IgD-negative memory B cell (primary cell): ENCODE measurements at regions not wholly inside any gene's neighbourhood (a gene's known extent, or its start where the extent isn't known, plus 50 kb on each side); places are given as distances from the start of the nearest gene placed in this dataset.
A peak's percentile ranks its signal among the peaks of the same experiment; 100 is the strongest.
"Not testable (repeated sequence)": the region's sequence is repeated elsewhere in the genome, so short reads cannot be mapped to it uniquely, and the experiment has no call there.

Source experiments
- H3K27ac Mint-ChIP-seq, 3 donors: one replicate each; pipeline ENCODE4 v1.8.0; 2020 to 2022; ENCODE audit warnings: mild to moderate bottlenecking in 3 of 3, mixed read lengths in 3 of 3, moderate library complexity in 1 of 3
- H3K27me3 Mint-ChIP-seq: one replicate; pipeline ENCODE4 v1.8.0; 2021; ENCODE audit warnings: mixed read lengths
- H3K36me3 Mint-ChIP-seq: one replicate; pipeline ENCODE4 v1.8.0; 2020; ENCODE audit warnings: mild to moderate bottlenecking, mixed read lengths
- H3K4me1 Mint-ChIP-seq, 3 donors: one replicate each; pipeline ENCODE4 v1.8.0; 2020 to 2022; ENCODE audit warnings: mixed read lengths in 3 of 3, mild to moderate bottlenecking in 1 of 3
- H3K4me3 Mint-ChIP-seq, 4 donors: one replicate each; pipeline ENCODE4 v1.8.0; 2020 to 2022; ENCODE audit warnings: mild to moderate bottlenecking in 4 of 4, mixed read lengths in 4 of 4, moderate library complexity in 3 of 4
- H3K9me3 Mint-ChIP-seq, 3 donors: one replicate each; pipeline ENCODE4 v1.8.0; 2020 to 2021; ENCODE audit warnings: mixed read lengths in 3 of 3, mild to moderate bottlenecking in 1 of 3

GRCh38 chr11:95647871-95648270 is 141.7 kb downstream of the FAM76B start:
- H3K4me1 Mint-ChIP-seq: peaks cover 0 to 4% (median 4%) of the 10 kb centered on the region in 3 donors
- peaks cover 3% of the 10 kb centered on the region for H3K27me3 Mint-ChIP-seq
- H3K36me3 Mint-ChIP-seq: no peaks in the 10 kb centered on the region
- no peak overlapping the region for H3K27ac Mint-ChIP-seq
- H3K4me3 Mint-ChIP-seq: no peak overlapping the region
- H3K9me3 Mint-ChIP-seq: peaks cover 0 to 3% (median 0%) of the 10 kb centered on the region in 3 donors

- Mint-ChIP-seq H3K27ac (no peak overlapping the region), H3K4me3 (no peak overlapping the region), H3K36me3 (no peaks in the 10 kb centered on the region), H3K27me3 (peaks cover 2% of the 10 kb centered on the region), H3K9me3 (peaks cover 0 to 3% (median 0%) of the 10 kb centered on the region in 3 donors), H3K4me1 (peaks cover 0 to 6% (median 4%) of the 10 kb centered on the region in 3 donors)
These were observed 142.2 kb downstream of the FAM76B start for GRCh38 chr11:95647355-95647754.

- Mint-ChIP-seq H3K36me3 (no peaks in the 10 kb centered on the region), H3K9me3 (peaks cover 3 to 6% (median 5%) of the 10 kb centered on the region in 3 donors), H3K4me3 (peak overlapping the region in 2 of 4 donors; percentile 36 to 74), H3K4me1 (peaks cover 7 to 12% (median 11%) of the 10 kb centered on the region in 3 donors), H3K27ac (peak overlapping the region in 1 of 3 donors; percentile 83), H3K27me3 (no peaks in the 10 kb centered on the region)
These were observed 148.1 kb downstream of the FAM76B start for GRCh38 chr11:95641495-95641894.

GRCh38 chr11:95638501-95638900 is 151.1 kb downstream of the FAM76B start:
- Mint-ChIP-seq H3K4me1 (peaks cover 7 to 12% (median 11%) of the 10 kb centered on the region in 3 donors), H3K27me3 (no peaks in the 10 kb centered on the region), H3K27ac (peak overlapping the region in 2 of 3 donors; percentile 2 to 9), H3K36me3 (no peaks in the 10 kb centered on the region), H3K9me3 (peaks cover 3 to 5% (median 3%) of the 10 kb centered on the region in 3 donors), H3K4me3 (no peak overlapping the region)

GRCh38 chr11:95625164-95625900 is 164.2 kb downstream of the FAM76B start:
- Mint-ChIP-seq H3K4me3 (no peak overlapping the region), H3K9me3 (peaks cover 0 to 3% (median 3%) of the 10 kb centered on the region in 3 donors), H3K36me3 (no peaks in the 10 kb centered on the region), H3K4me1 (peaks cover 0 to 2% (median 0%) of the 10 kb centered on the region in 3 donors), H3K27ac (peak overlapping the region in 1 of 3 donors; percentile 46), H3K27me3 (no peaks in the 10 kb centered on the region)

GRCh38 chr11:95616256-95616804 is 173.3 kb downstream of the FAM76B start:
- Mint-ChIP-seq H3K27me3 (no peaks in the 10 kb centered on the region), H3K36me3 (peaks cover 3% of the 10 kb centered on the region), H3K4me3 (no peak overlapping the region), H3K9me3 (peaks cover 0 to 14% (median 4%) of the 10 kb centered on the region in 3 donors), H3K4me1 (no peaks in the 10 kb centered on the region), H3K27ac (no peak overlapping the region)

- Mint-ChIP-seq H3K4me1 (no peaks in the 10 kb centered on the region), H3K9me3 (no peaks in the 10 kb centered on the region), H3K36me3 (no peaks in the 10 kb centered on the region), H3K4me3 (no peak overlapping the region), H3K27me3 (no peaks in the 10 kb centered on the region), H3K27ac (no peak overlapping the region)
These were observed 177.8 kb downstream of the FAM76B start for GRCh38 chr11:95611827-95612226.

- not testable (repeated sequence) for H3K4me3 Mint-ChIP-seq, H3K4me1 Mint-ChIP-seq, H3K36me3 Mint-ChIP-seq, H3K27me3 Mint-ChIP-seq, H3K9me3 Mint-ChIP-seq, H3K27ac Mint-ChIP-seq
These were observed 179.4 kb downstream of the FAM76B start for GRCh38 chr11:95610185-95610584.

- Mint-ChIP-seq H3K9me3 (no peaks in the 10 kb centered on the region), H3K27ac (no peak overlapping the region), H3K36me3 (no peaks in the 10 kb centered on the region), H3K4me3 (no peak overlapping the region), H3K4me1 (peaks cover 13 to 17% (median 17%) of the 10 kb centered on the region in 3 donors), H3K27me3 (no peaks in the 10 kb centered on the region)
These were observed 181.5 kb downstream of the FAM76B start for GRCh38 chr11:95608093-95608492.

- Mint-ChIP-seq H3K4me1 (peaks cover 13 to 17% (median 17%) of the 10 kb centered on the region in 3 donors), H3K4me3 (peak overlapping the region in 1 of 4 donors; percentile 13), H3K36me3 (no peaks in the 10 kb centered on the region), H3K27me3 (no peaks in the 10 kb centered on the region), H3K9me3 (no peaks in the 10 kb centered on the region), H3K27ac (peak overlapping the region in 1 of 3 donors; percentile 28)
These were observed 182.8 kb downstream of the FAM76B start for GRCh38 chr11:95606824-95607223.

- Mint-ChIP-seq H3K27me3 (no peaks in the 10 kb centered on the region), H3K9me3 (no peaks in the 10 kb centered on the region), H3K36me3 (peaks cover 3% of the 10 kb centered on the region), H3K4me3 (peak overlapping the region in 2 of 4 donors; percentile 83), H3K4me1 (peaks cover 13 to 17% (median 17%) of the 10 kb centered on the region in 3 donors), H3K27ac (peak overlapping the region in 1 of 3 donors; percentile 9)
These were observed 184.2 kb downstream of the FAM76B start for GRCh38 chr11:95605271-95605940.

- Mint-ChIP-seq H3K36me3 (peaks cover 3% of the 10 kb centered on the region), H3K4me3 (no peak overlapping the region), H3K4me1 (peaks cover 6 to 8% (median 8%) of the 10 kb centered on the region in 3 donors), H3K9me3 (peaks cover 0 to 2% (median 0%) of the 10 kb centered on the region in 3 donors), H3K27me3 (no peaks in the 10 kb centered on the region), H3K27ac (no peak overlapping the region)
These were observed 189.5 kb downstream of the FAM76B start for GRCh38 chr11:95599959-95600586.

GRCh38 chr11:95595973-95596489 is 193.6 kb downstream of the FAM76B start:
- H3K27ac Mint-ChIP-seq: no peak overlapping the region
- no peaks in the 10 kb centered on the region for H3K4me1 Mint-ChIP-seq
- no peak overlapping the region for H3K4me3 Mint-ChIP-seq
- H3K27me3 Mint-ChIP-seq: no peaks in the 10 kb centered on the region
- peaks cover 0 to 2% (median 0%) of the 10 kb centered on the region in 3 donors for H3K9me3 Mint-ChIP-seq
- peaks cover 4% of the 10 kb centered on the region for H3K36me3 Mint-ChIP-seq

- Mint-ChIP-seq H3K27ac (no peak overlapping the region), H3K4me1 (no peaks in the 10 kb centered on the region), H3K36me3 (peaks cover 1% of the 10 kb centered on the region), H3K4me3 (no peak overlapping the region), H3K27me3 (no peaks in the 10 kb centered on the region), H3K9me3 (peaks cover 0 to 2% (median 0%) of the 10 kb centered on the region in 3 donors)
These were observed 194.0 kb downstream of the FAM76B start for GRCh38 chr11:95595541-95595940.

GRCh38 chr11:95593111-95593510 is 196.5 kb downstream of the FAM76B start:
- H3K9me3 Mint-ChIP-seq: peaks cover 0 to 2% (median under 1%) of the 10 kb centered on the region in 3 donors
- H3K4me1 Mint-ChIP-seq: peaks cover 0 to 2% (median 0%) of the 10 kb centered on the region in 3 donors
- H3K27me3 Mint-ChIP-seq: no peaks in the 10 kb centered on the region
- H3K4me3 Mint-ChIP-seq: no peak overlapping the region
- no peak overlapping the region for H3K27ac Mint-ChIP-seq
- peaks cover 1% of the 10 kb centered on the region for H3K36me3 Mint-ChIP-seq
